Epithelial cell of proximal tubule (primary cell): ENCODE measurements at regions not wholly inside any gene's neighbourhood (a gene's known extent, or its start where the extent isn't known, plus 50 kb on each side); places are given as distances from the start of the nearest gene placed in this dataset.
A peak's percentile ranks its signal among the peaks of the same experiment; 100 is the strongest.

Experiments used
- DNase-seq: peaks from one replicate; pipeline ENCODE4 v3.0.0-alpha.2; 2011; ENCODE audit warnings: low read depth
- H3K4me3 ChIP-seq: 2 replicates; pipeline ENCODE4 v1.5.1; 2011; ENCODE audit warnings: low read depth, mild to moderate bottlenecking, low read length
- CTCF ChIP-seq: conservative IDR thresholded peaks from 2 replicates; pipeline ENCODE4 v1.5.1; 2012; ENCODE audit warnings: low read depth, mild to moderate bottlenecking, low read length

DNA sequence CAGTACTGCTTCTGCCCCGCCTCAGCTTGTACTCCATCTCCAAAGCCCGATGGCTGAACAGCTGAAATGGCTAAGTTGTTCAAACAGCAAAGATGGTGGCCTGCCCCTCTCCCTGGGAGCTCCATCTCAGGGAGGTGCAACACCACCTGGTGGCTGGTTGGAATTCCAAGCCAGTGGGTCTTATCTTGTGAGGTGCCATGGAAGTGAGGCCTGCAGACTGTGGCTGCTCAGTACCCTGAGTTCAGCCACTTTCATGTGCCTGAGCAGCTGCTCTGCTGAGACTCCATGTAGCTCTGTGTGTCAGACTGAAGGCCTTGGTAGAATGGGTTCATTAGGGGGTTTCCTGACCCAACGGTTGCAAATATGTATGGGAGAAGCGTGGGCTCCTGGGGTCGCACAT lies 67.3 kb upstream of the SPRY2 start:
- no peak for DNase-seq
- TF ChIP-seq CTCF, result peak; percentile 30
- no peak overlapping the region for H3K4me3 ChIP-seq

DNA sequence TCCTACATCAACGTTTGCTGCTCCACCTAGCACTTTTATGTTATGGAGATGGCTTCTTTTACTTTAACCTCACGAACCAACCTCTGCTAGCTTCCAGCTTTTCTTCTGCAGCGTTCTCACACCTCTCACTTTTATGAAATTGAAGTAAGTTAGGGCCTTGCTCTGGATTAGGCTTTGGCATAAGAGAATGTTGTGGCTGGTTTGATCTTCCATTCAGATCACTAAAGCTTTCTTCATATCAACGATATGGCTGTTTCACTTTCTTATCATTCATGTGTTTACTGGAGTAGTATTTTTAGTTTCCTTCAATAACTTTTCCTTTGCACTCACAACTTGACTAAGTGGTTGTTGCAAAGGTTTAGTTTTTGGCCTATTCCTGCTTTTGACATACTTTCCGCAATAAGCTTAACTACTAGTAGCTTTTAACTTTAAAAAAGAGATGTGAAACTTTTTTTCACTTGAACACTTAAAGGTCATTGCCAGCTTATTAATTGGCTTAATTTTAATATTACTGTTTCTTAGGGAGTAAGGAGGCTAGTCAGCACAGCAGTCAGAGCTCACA lies 60.0 kb upstream of the SPRY2 start:
- TF ChIP-seq CTCF, result no peak
- DNase-seq, result no peak
- no peak overlapping the region for H3K4me3 ChIP-seq

- H3K4me3 ChIP-seq, result no peak overlapping the region
- no peak for TF ChIP-seq CTCF
- DNase-seq, result no peak
Observed at GRCh38 chr13:80400164-80400864, 59.4 kb upstream of the SPRY2 start.

DNA sequence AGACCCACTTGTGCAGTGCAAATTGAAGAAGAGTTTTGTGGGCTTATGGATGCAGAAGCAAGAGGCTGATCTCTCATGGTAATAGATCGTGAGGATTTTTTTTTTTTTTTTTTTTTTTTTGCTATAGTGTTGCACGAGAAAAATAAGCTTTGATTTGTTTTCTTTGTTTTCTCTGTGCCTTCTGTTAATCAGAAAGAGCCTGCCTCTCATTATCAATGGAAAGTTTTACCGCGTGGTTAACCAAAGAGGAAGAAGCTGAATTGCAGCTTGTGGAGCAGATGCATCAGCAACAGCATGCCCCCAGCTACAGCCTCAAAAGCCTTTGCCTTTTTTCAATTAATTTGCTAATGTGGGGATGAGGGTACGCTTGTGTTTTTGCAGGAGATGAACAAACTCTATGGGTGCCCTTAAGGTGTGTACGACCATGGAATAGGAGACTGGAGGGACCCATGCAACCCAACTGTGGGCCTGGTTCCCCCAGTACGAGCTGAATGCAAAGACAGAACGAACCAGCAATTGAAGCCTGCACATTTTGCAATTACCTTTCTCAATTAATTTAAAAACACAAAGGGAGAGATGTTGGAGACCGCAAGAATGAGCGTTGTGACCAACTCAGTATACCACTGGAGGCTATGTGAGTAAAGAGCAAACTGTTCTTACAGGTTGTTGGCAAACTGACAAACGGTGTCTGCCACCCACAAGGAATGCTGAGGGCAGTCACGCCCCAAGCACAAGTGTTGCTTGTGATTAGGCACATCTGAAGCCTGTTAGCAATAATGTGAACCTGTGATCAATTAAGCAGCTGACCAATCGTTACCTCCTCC lies 58.6 kb upstream of the SPRY2 start:
- no peak overlapping the region for H3K4me3 ChIP-seq
- TF ChIP-seq CTCF, result no peak
- peak; percentile 42 for DNase-seq
